HG03342 (cell line): ENCODE measurements at regions not wholly inside any gene's neighbourhood (a gene's known extent, or its start where the extent isn't known, plus 50 kb on each side); places are given as distances from the start of the nearest gene placed in this dataset.

Experiments
- ATAC-seq: cut with Tn5 transposase; IDR thresholded peaks from one replicate; pipeline ENCODE4 v1.9.1; 2021; ENCODE audit warnings: mild to moderate bottlenecking, moderate library complexity; ENCODE audit not compliant: unreplicated experiment

DNA sequence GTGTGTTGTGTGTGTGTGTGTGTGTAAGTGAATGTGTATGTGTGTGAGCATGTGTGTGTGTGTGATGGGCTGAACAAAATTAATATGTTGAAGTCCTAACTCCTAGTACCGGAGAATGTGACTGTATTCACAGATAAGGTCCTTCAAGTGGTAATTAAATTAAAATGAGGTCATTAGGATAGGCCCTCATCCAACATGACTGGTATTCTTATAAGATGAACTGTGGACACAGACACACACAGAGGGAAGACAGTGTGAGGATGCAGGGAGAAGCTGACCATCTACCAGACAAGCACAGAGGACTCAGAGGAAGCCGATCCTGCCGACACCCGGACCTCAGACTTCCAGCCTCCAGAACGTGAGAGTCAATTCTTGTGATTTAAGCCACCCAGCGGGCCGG, 91.2 kb upstream of the PGBD5 start:
- no peak for ATAC-seq

DNA sequence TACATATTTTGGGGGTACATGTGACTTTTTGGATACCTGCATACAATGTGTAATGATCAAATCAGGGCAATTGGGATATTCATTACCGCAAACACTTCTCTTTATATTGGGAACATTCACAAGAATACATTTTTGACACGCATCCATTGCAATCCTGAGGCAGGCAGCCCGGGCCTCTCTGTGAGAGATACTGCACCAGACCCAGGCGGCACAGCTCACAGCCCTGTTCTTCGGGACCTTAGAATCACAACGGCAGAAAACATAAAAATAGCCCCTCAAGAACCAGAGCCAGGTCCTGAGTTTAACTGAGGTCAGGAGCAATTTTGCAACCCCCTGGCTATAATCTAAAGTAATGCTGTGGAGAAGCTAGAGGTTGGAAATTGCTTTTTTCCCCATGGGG, 90.8 kb upstream of the PGBD5 start:
- ATAC-seq, result no peak

DNA sequence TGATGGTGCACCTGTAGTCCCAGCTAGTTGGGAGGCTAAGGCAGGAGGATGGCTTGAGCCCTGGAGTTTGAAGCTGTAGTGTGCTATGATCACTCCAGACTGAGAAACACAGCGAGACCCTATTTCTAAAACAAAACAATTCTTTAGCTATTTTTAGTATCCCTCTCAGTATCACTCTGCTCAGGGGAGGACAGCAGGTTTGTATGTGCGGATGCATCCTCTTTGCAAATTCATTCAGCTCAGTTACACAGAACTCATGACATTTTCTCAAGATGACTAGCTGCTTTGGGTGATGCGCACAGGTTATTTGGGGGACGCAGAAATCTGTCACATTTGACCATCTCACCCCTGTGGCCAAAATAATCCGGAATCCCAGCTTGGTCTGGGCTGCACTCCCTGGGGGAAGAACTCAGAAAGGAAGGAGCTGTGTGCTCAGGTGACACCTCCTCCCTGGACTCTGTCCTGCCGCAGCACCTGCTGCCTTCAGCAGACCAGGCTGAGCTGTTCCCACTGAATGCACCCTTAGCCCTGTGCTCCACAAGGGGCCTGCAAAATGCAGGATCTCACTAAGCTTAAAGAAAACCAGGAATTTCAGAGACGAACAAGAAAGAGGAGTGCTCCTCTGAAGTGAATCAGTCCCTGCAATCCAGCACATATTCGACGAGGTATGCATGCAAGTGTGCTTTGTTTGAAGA, 89.5 kb upstream of the PGBD5 start:
- no peak for ATAC-seq

DNA sequence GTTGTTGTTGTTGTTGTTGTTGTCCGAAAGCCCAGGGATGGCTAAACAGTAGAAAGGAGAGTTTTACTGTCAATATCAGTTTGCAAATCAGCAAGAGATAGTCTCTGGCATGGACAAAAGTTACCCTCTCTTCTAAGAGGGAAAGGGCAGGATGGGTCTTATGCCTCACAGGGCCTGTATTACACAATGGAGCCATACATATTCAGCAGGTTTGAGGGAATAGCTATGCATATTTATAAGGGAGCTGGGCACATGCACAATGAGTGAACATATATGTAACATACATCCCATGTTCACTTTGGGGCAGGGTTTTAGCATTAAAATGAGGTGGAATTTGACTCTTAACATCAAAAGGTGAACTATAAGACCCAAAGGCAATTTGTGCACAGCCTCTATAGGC, 84.4 kb upstream of the PGBD5 start:
- no peak for ATAC-seq

DNA sequence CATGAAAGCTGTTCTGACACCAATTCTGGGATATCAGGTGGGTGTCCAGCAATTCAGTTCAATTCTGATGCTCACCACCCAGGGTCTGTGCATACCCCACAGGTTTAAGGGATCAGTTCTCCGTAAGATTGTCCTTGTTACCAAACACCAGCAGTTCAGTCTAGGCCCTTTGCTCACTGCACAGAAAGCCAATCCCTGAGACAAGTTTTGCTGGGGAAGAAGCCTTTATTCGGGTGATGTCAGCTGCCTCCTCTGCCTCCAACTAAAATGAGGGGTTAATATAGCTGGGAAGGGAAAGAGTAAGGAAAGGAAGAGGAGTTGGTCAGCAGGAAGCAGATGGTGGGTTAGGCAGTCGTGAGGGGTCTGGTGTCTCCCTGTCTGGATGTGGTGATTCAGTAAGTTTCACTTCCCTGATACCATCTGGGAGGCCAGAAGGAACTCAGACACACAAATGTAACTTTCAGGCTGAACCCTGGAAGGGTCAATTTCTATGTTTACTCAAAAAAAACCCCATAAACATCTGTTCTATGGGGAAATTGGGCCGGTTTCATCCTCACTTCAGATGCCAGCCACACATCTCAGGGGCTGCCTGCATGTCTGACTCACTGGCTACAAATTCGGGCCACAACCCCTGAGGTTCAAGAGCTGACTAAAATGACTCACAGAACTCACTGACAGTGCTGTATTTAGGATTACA, 83.3 kb upstream of the PGBD5 start:
- peak; percentile 57 for ATAC-seq

DNA sequence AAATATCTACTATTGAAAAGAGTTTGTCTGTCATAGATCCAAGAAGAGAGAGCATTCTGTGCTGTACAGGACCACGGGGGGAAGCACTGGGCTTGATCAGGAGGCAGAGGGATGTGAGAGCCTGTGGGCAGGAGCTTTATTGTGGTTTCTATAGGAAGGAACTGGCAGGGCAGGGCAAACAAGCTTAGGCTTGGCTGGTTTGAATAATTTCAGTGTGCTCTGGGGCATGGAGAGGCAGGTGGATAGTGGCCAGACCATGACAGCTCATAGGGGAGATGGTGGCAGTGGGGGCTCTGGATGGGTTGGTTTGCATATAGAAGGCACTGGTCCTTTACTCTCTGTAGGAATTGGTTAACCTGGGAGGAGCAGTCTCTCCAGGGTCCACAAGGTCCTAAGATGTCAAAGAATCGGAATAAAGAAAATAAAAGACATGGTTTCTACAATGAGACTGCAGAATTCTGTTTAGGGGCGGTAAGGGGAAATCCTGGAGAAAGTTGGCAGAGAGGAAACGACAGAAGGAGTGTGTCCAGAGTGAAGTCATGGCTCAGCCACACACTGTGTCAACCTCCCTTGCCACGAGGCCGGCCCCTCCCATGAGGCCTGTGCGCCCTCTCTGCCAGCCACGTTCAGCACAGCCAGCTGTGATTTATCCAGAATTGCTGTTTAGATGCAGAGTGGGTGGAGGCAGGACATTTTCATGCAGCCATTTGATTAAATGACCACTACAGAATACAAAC, 81.7 kb upstream of the PGBD5 start:
- no peak for ATAC-seq

DNA sequence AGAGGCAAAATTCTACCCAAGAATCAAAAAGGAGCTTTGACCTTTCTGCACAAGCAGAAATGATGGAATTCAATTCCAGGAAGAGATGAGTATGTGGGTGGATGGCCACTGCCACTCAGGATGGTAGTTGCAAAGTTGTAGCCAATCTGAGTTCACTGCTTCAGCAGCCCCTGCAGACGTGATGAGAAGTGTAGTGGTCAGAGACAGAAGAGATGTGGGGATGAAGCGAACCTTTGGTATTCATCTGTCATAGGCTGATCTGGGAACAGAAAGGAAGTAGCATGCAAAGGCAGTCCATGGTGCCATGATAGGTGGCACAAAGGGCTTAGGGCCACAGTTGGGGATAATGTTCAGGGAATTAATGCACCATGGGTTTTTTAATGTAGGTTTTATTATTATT, 81.1 kb upstream of the PGBD5 start:
- no peak for ATAC-seq

DNA sequence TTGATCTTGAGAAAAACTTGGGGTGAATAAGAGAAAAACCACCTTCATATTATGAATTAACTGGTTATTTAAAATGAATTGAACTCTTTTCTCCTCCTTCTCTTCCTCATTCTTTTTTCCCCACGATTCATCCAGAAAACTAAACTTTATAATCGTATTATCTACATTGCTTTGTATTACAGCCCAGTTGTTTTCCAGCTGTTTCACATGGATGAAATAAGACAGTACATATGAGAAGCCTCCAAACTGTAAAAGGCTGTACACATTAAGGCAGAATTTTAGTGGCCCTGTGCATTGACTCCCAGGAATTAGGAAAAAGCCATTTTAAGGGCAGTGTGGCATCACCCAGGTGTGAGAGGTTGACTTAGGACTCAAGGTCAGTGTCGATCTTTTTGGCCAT, 80.3 kb upstream of the PGBD5 start:
- no peak for ATAC-seq

DNA sequence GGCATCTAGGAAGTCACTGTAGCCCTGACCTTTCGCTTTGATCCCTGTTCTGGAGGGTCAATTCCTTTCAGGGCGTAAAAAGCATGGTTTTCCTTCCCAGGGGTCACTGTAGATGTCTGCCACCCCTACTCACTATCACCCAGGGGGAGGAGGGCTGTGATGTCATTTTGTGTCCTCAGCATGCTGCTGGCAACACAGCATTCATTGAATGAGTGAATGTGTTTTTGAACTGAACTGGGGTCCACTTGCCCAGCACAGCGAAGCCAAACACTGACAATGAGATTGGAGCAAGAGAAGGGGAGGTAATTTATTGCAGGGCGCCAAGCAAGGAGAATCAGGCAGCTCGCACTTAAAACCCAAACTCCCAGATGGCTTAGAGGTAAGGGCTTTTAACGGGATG, 78.2 kb upstream of the PGBD5 start:
- no peak for ATAC-seq

DNA sequence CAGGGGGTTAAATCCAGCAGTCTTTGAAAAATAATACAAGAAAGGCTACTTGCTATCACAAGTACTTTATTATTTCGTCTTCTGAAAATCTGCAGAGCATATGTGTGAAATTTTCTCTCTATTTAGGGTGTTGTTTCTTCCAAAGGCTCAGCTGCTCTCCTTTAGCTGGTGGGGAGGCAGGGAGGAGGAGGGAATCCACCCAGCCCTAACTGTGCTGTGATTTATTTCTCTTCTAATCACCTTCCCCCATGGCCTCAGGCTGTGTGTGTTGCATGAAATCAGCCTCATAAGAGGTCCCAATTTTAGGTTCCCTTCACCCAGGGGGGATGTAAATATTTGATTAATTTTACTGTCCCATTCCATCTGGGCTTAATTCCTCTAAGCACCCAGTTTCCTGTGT, 77.6 kb upstream of the PGBD5 start:
- no peak for ATAC-seq

DNA sequence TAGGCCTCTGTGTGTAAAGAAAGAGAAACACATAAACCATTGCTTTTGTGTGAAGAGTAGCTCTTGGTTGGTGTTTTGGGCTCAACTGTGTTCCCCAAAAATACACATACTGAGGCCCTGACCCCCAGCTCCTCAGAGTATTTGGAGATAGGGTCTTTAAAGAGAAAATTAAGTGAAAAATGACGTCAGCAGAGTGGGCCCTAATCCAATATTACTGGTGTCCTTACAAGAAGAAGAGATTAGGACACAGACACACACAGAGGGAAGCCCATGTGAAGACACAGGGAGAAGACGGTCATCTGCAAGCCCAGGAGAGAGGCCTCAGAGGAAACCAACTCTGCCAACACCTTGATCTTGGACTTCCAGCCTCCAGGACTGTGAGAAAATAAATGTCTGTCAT, 76.9 kb upstream of the PGBD5 start:
- no peak for ATAC-seq

DNA sequence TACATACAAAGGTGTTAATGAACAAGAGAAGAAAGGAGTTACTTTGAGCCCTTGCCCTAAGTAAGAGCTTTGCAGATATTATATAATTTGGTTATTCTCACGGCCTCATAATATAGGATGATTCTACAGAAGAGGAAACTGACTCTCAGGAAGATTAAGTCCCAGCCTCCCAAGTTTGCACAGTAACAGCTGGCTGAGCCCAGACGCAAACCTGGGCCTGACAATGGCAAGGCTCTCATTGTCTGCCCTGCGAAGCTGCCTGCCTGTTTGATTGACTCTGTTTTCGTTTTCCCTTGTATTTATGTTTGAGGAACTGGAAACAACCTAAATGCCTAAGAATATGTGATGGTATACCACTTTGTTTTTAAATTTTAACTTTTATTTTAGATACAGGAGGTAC, 76.2 kb upstream of the PGBD5 start:
- ATAC-seq, result no peak

DNA sequence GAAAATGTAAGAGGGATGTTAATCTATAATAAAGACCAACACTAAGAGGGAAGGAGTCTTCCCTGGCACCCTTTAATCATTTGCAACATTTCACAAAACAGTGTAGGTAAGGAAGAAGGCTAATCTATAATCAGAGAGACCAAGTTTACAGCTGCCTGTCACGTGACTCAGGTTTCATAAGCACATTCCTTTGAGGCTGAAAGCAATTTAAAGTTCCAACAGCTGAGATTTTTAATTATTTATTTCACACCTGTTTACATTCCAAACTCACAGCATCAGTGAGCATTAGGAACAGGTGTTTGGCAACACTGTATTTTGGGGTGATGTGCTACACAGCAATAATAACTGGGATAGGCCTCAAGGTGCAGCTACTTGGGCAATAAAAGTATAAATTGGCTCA, 75.7 kb upstream of the PGBD5 start:
- no peak for ATAC-seq

DNA sequence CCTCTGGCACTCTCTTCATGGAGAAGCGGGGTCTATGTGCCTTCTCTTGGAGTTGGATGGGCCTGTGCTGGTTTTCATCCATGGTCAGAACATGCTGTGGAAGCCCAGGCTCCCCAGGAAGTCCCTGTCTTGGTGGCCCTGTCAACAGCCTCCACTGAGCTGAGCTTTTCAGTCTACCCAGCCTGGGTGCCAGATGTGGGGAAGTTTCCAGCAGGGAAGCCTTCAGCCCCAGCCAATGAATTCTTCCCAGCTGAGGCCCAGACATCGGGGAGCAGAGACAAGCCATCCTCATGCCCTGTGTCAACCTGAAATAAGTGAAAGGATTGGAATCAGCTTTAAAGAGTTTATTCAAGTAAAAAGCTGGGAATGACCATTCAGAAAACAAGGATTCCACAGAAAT, 75.1 kb upstream of the PGBD5 start:
- ATAC-seq, result no peak

DNA sequence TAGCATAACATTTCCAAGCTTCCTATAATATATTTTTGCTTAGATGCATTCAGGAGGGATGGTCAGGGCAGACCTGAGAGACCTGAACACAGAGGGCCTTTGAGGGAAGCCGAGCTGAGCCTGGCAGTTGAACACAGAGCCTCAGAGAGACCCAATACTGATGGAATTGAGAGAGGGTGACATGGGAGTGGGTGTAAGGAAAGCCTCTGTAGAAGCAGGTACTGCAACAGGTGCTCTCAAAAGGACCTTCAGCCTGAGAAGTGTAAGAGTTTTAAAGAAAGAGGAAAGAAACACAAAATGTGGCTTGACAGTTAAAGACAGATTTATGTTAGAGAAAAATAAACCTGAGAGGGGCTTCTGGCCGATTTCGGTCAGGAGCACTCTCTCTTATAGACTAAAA, 73.9 kb upstream of the PGBD5 start:
- no peak for ATAC-seq

DNA sequence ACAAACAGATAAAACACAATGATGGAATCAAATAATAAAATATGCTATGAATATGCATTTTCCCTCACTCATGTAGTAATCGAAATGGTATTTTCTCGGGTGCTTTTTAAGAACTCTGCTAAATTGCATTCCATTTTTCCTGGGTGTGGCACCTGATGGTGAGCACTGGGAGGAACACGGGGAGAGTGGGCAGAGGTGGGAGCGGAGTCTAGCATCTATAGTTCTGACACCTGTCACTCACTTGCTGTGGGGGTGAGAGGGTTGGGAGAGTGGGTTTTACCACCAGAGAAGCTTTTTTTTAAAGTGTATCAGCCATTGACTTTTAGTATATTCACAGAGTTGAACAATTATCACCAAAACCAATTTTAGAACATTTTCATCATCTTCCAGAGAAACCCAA, 73.4 kb upstream of the PGBD5 start:
- ATAC-seq, result no peak

DNA sequence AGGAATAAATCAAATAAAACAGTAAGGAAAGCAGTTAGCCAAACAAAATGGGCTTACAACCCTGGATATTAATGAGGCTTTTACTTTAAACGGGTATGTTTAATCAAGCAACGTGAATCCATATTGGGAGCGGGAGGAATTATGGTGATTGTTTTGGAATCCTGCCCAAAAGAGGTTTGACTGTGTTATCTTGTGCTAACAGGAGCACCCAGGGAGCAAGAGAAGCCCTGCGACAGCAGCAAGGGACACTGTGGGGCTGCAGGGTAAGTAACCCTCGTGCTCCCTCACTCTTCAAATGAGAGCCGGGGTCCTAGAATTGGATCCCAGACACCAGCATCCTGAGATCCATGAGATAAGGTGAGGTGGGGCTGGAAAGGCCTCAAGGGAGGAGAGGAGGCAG, 72.6 kb upstream of the PGBD5 start:
- no peak for ATAC-seq

DNA sequence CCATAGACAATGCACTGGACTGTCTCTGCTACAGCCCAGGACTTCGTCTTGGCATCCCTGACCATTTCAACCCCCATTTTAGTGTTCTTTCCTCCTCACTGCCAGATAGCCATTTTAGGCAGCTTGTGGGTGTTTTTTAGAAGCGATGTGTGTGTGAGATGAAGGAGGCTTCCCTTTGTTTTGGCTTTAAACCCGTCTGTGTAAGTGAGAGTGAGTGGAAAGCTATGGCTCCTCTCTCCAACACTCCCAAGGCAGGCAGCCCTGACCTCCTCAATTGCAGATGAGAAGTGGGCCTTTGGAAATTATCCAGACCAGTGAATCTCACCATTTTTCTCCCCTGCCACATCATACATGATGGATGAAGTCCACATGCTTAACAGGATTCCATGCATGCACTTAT, 70.3 kb upstream of the PGBD5 start:
- no peak for ATAC-seq

DNA sequence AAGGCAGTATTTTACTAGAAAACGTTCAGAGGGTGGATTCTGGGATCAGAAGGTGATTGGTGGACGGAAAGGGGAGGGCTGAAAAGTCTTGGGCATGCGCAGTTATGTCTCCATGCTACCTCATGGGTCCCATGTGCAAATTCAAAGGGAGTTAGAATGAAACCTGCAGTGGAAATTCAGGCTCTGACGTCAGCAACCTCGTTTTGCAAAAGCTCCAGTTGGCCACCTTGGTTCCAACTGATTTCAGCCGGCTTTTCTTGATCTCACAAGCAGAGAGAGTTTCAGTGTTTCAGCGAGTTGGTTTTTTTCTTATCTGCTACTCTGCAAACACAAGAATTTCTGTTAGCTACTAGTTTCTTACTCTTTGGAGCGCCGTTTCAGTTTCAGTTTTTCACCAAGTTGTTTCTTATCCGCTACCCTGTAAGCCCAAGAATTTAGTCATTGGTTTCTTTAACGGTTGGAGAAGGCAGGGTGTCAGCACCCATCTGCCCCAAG, 69.8 kb upstream of the PGBD5 start:
- ATAC-seq, result no peak

DNA sequence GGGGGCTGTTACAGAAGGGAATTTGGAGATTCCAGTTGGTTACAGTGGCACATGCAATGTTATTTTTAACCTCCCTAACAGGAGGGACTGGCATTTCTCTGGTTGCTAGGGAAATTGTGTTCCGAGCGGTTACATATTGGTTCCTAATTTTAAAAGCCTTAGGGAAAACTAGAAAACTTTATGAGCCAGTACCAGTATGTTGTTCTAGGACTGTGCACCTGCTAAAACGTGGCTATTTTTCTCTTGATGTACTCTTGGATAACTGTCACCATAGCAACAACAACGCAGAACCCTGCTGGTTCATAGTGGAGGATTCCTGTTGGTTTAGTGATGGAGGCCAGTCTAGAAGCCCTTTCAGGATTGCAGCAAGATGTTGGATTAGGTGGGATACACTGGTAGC, 68.9 kb upstream of the PGBD5 start:
- ATAC-seq, result no peak

DNA sequence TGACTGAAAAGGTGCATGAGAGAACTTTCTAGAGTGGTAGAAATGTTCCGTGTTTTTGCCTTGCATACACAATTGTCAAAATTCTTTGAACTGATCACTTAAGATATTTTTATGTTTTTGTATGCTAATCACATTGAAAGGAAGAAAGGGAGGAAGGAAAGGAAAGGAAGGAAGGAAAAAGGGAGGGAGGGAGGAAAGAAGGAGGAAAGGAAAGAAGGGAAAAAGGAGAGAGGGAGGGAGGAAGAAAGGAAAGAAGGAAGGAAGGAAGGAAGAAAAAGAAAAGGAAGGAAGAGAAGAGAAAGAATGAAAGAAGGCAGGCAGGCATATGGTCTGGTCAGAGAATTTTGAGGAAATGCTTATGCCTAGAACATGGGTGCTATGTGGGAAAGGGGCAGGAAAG, 68.4 kb upstream of the PGBD5 start:
- no peak for ATAC-seq

DNA sequence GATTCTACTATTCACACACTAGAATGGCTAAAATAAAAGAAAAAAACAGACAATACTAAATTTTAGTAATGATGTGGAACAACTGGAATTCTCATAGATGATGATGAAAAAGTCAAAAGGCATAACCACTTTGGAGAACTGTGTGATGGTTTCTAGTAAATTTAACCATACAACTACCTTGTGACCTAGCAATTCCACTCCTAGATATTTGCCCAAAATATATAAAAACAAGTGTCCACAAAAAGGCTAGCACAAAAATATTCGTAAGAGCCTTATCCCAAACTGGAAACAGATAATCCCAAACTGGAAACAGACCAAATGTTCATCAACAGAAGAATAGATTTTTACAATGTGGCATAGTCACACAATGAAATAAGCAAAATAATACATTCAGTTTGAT, 67.9 kb upstream of the PGBD5 start:
- ATAC-seq, result no peak
